GM23248 (cell line): ENCODE measurements at regions not wholly inside any gene's neighbourhood (a gene's known extent, or its start where the extent isn't known, plus 50 kb on each side); places are given as distances from the start of the nearest gene placed in this dataset.

Experiments
- DNase-seq: peaks from one replicate; pipeline ENCODE4 v3.0.0-alpha.2; 2015
- H2AFZ ChIP-seq: fragments of 200-600 bp; sonication (generic); 2 replicates; pipeline ENCODE4 v1.6.1; 2016; ENCODE audit warnings: antibody characterized with exemption
- H3F3A ChIP-seq: fragments of 200-600 bp; sonication (generic); 2 replicates; pipeline ENCODE4 v1.6.1; 2016; ENCODE audit warnings: mild to moderate bottlenecking, antibody characterized with exemption, mixed run types; ENCODE audit not compliant: insufficient read depth
- H3K27ac ChIP-seq: fragments of 200-600 bp; sonication (generic); 2 replicates; pipeline ENCODE4 v1.5.1; 2016; ENCODE audit warnings: mild to moderate bottlenecking
- H3K27me3 ChIP-seq: fragments of 200-600 bp; sonication (generic); replicated peaks from 2 replicates; pipeline ENCODE4 v1.6.1; 2016; ENCODE audit warnings: mild to moderate bottlenecking; ENCODE audit not compliant: insufficient read depth
- H3K36me3 ChIP-seq: fragments of 200-600 bp; sonication (generic); 2 replicates; pipeline ENCODE4 v1.6.1; 2016; ENCODE audit warnings: low read depth, mild to moderate bottlenecking
- H3K4me1 ChIP-seq: fragments of 200-600 bp; sonication (generic); 2 replicates; pipeline ENCODE4 v1.6.1; 2016; ENCODE audit warnings: mild to moderate bottlenecking; ENCODE audit not compliant: insufficient read depth
- H3K4me2 ChIP-seq: fragments of 200-600 bp; sonication (generic); one replicate; pipeline ENCODE4 v1.6.1; 2016; ENCODE audit warnings: mild to moderate bottlenecking; ENCODE audit not compliant: unreplicated experiment
- H3K4me3 ChIP-seq: fragments of 200-600 bp; sonication (generic); 2 replicates; pipeline ENCODE4 v1.5.1; 2016; ENCODE audit warnings: mild to moderate bottlenecking
- H3K79me2 ChIP-seq: fragments of 200-600 bp; sonication (generic); 2 replicates; pipeline ENCODE4 v1.6.1; 2016; ENCODE audit warnings: mild to moderate bottlenecking; ENCODE audit not compliant: insufficient read depth
- H3K9ac ChIP-seq: fragments of 200-600 bp; sonication (generic); 2 replicates; pipeline ENCODE4 v1.6.1; 2016; ENCODE audit warnings: mild to moderate bottlenecking
- H3K9me2 ChIP-seq: fragments of 200-600 bp; sonication (generic); 2 replicates; pipeline ENCODE4 v1.6.1; 2016; ENCODE audit warnings: mixed run types, mild to moderate bottlenecking, moderate library complexity; ENCODE audit not compliant: insufficient read depth
- H3K9me3 ChIP-seq: fragments of 200-600 bp; sonication (generic); one replicate; pipeline ENCODE4 v1.6.1; 2017; ENCODE audit warnings: low read depth
- H4K20me1 ChIP-seq: fragments of 200-600 bp; sonication (generic); 2 replicates; pipeline ENCODE4 v1.6.0; 2016; ENCODE audit not compliant: insufficient read depth
- EZH2 ChIP-seq: fragments of 200-600 bp; sonication (generic); IDR thresholded peaks from 2 replicates; pipeline ENCODE4 v1.6.1; 2018; ENCODE audit warnings: antibody characterized with exemption, mild to moderate bottlenecking; ENCODE audit not compliant: insufficient read depth, poor library complexity, severe bottlenecking
- EZH2phosphoT487 ChIP-seq: fragments of 200-600 bp; sonication (generic); IDR thresholded peaks from 2 replicates; pipeline ENCODE4 v1.6.1; 2018; ENCODE audit warnings: antibody characterized with exemption, moderate library complexity, mild to moderate bottlenecking, low read depth; ENCODE audit not compliant: insufficient read depth
- WGBS, 2 experiments: methylation state at CpG; one replicate each; pipeline ENCODE4 v1.1.6; 2015 to 2017; ENCODE audit warnings: low lambda C conversion rate in 2 of 2, low coverage in 1 of 2; ENCODE audit errors: missing lambda C conversion rate in 2 of 2; 5-methylcytosine and 5-hydroxymethylcytosine counted together
- in situ Hi-C: fragments of 300-500 bp; cut with MboI; formaldehyde crosslinking; loops from 2 replicates; pipeline ENCODE4 v1.15.0; 2020

DNA sequence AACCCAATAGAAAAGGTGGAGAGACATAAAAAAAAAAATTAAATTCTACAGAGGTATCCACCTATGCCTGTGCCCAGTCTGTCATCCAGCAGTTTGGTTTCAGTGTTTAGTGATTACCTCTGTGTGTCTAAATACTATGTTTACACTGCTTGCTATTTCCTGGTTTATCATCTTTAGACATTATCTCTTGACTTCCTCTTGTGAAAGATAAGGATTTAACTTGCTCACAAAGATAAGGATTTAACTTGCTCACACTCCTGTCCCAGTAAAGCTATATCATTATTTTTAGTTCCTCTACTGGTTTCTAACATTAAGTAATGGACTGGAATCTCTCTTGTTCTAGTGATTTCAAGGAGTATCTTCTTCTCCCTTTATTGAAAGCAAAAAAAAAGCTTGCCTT is 53.9 kb upstream of the ZFR start:
- no peaks in the 10 kb centered on the region for H3K9me2 ChIP-seq
- no peak overlapping the region for H3K4me2 ChIP-seq
- H3K27ac ChIP-seq = no peak overlapping the region
- no peaks in the 10 kb centered on the region for H3K9me3 ChIP-seq
- no peaks in the 10 kb centered on the region for H3F3A ChIP-seq
- no peak overlapping the region for H2AFZ ChIP-seq
- in situ Hi-C loops = loop anchor here (10.0 kb wide), 1 partner anchor 86 kb away; the partner anchor contains the start of gene SUB1
- no peaks in the 10 kb centered on the region for H3K27me3 ChIP-seq
- no peaks in the 10 kb centered on the region for H3K4me1 ChIP-seq
- DNase-seq = no peak
- H3K9ac ChIP-seq = no peak overlapping the region
- no peaks in the 10 kb centered on the region for H3K36me3 ChIP-seq
- no peak for TF ChIP-seq EZH2phosphoT487
- no peak for TF ChIP-seq EZH2
- H4K20me1 ChIP-seq = no peaks in the 10 kb centered on the region
- no peak overlapping the region for H3K4me3 ChIP-seq
- no peaks in the 10 kb centered on the region for H3K79me2 ChIP-seq

DNA sequence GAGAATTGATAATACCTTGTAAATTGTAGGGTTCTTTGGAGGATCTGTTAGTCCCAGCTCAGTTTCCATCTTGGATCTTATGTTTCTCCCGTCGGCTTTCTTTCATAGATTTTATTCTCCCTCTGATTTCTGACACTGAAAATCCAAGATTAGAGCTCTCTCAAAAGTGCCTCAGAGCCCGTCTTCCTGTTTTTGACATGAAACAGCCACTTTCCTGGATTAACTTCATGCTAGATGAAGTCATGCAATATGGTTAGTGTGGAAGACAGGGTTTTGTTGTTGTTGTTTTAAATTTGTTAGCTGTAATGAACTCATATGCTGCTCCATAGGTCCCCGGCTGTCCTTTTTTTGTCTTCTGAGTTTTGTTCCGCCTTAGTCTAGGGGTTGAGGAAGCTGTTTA is 51.6 kb upstream of the ZFR start:
- no peak overlapping the region for H3K27ac ChIP-seq
- no peak for TF ChIP-seq EZH2phosphoT487
- no peak for DNase-seq

DNA sequence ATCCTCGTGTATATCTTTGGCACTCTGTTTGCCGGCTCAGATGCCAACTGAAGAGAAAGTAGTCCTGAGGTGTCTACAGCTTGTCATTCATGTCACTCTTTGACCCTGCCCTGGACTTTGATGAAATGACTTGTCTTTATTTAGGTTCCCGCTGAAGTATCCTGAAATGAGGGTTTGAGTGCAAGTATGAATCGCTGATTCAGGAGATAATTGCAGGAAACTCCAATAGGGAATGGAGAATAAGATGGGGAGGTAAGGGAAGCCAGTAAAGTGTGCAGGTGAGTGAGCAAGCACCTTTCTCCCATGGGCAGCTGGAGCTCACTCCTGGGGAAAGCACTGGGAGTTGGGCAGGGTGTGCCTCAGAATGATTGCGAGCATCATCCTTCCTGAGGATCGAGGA is 50.3 kb upstream of the ZFR start:
- TF ChIP-seq EZH2phosphoT487 = no peak
- TF ChIP-seq EZH2 = no peak
- H4K20me1 ChIP-seq = no peaks in the 10 kb centered on the region
- H3K79me2 ChIP-seq = no peaks in the 10 kb centered on the region
- DNase-seq = no peak
- H3K4me1 ChIP-seq = peaks cover 5% of the 10 kb centered on the region
- H3K27me3 ChIP-seq = no peaks in the 10 kb centered on the region
- 94 to 98% methylated on average over 6 of the region's 6 CpGs for WGBS, 2 experiments
- H3K4me2 ChIP-seq = no peak overlapping the region
- no peaks in the 10 kb centered on the region for H3K36me3 ChIP-seq
- no peaks in the 10 kb centered on the region for H3K9me3 ChIP-seq
- H3F3A ChIP-seq = no peaks in the 10 kb centered on the region
- in situ Hi-C loops = loop anchor here (10.0 kb wide), 1 partner anchor 90 kb away; the partner anchor contains the start of gene SUB1
- no peak overlapping the region for H2AFZ ChIP-seq
- H3K27ac ChIP-seq = no peak overlapping the region
- no peak overlapping the region for H3K4me3 ChIP-seq
- H3K9ac ChIP-seq = no peak overlapping the region
- H3K9me2 ChIP-seq = no peaks in the 10 kb centered on the region

More for the DNA sequence above, 51.6 kb upstream of the ZFR start:
- Histone ChIP-seq H4K20me1 (no peaks in the 10 kb centered on the region), H3K36me3 (no peaks in the 10 kb centered on the region), H2AFZ (no peak overlapping the region), H3K9ac (no peak overlapping the region), H3K27me3 (no peaks in the 10 kb centered on the region), H3K9me3 (no peaks in the 10 kb centered on the region), H3K9me2 (no peaks in the 10 kb centered on the region), H3K4me3 (no peak overlapping the region), H3K79me2 (no peaks in the 10 kb centered on the region), H3F3A (no peaks in the 10 kb centered on the region), H3K4me2 (no peak overlapping the region), H3K4me1 (no peaks in the 10 kb centered on the region)
- WGBS, 2 experiments = 82 to 86% methylated on average over 5 of the region's 5 CpGs
- in situ Hi-C loops = loop anchor here (10.0 kb wide), 1 partner anchor 89 kb away; the partner anchor contains the start of gene SUB1
